Stomach smooth muscle (tissue), 2 donors: ENCODE measurements at regions not wholly inside any gene's neighbourhood (a gene's known extent, or its start where the extent isn't known, plus 50 kb on each side); places are given as distances from the start of the nearest gene placed in this dataset.
"Not testable (repeated sequence)": the region's sequence is repeated elsewhere in the genome, so short reads cannot be mapped to it uniquely, and the experiment has no call there.

Source experiments
- H3K27ac ChIP-seq: one replicate; pipeline ENCODE4 v1.7.0; 2013; ENCODE audit warnings: mild to moderate bottlenecking, low read length, inconsistent platforms
- H3K27me3 ChIP-seq, 2 donors: one replicate each; pipeline ENCODE4 v1.7.0; 2013; ENCODE audit warnings: low read length in 2 of 2; ENCODE audit not compliant: insufficient read depth in 2 of 2, control insufficient read depth in 1 of 2
- H3K36me3 ChIP-seq, 2 donors: one replicate each; pipeline ENCODE4 v1.7.0; 2013; ENCODE audit warnings: low read length in 2 of 2; ENCODE audit not compliant: control insufficient read depth in 2 of 2, insufficient read depth in 2 of 2
- H3K4me1 ChIP-seq: one replicate; pipeline ENCODE4 v1.7.0; 2013; ENCODE audit warnings: low read length; ENCODE audit not compliant: control insufficient read depth, insufficient read depth
- H3K4me3 ChIP-seq, 2 donors: one replicate each; pipeline ENCODE4 v1.7.0; 2013; ENCODE audit warnings: low read length in 2 of 2
- H3K9ac ChIP-seq, 2 donors: one replicate each; pipeline ENCODE4 v1.7.0; 2013; ENCODE audit warnings: low read length in 2 of 2, mild to moderate bottlenecking in 1 of 2
- H3K9me3 ChIP-seq, 2 donors: one replicate each; pipeline ENCODE4 v1.7.0; 2013; ENCODE audit warnings: low read length in 2 of 2; ENCODE audit not compliant: control insufficient read depth in 2 of 2
- donor health status: healthy.
- donor health status: Pancreatic carcinoma.

DNA sequence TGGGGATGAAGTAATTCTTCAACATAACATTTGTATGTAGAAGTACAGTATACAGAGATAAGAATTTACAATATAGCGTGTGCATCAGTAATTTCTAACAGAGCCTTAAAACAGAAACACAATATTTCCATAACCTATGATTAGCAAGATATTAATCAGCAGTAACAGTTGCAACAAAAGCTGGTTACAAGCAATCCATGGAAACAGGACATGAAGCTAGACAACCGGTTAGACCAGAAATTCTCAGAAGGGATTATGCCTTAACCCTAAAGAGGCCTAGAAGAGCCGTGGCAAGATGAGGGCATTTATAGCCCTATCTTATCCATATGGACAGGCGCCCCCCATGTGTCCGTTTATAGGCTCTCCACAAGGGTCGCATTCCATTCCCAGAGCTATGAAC is 392.5 kb downstream of the PRELID2 start:
- H3K27ac ChIP-seq, H3K9ac ChIP-seq, H3K27me3 ChIP-seq, H3K4me3 ChIP-seq, H3K36me3 ChIP-seq, H3K4me1 ChIP-seq, H3K9me3 ChIP-seq: not testable (repeated sequence)

DNA sequence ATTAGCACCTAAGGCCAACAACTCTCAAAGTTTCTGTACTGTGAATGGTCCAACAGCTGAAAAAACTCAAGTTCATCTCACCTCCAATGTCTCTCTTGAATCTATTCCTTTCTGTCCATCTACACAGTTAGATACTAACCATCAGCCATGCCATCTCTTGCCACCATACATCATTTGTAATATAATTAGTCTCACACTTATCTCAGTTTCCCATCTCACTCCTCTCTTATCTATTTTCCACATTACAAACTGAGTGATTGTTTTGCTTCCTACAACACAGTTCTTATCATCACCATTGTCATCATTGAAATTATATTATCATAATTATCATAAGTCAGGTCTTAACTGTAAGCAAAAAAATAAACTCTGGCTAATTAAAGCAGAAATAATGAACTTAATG is 393.9 kb downstream of the PRELID2 start:
- H3K27me3 ChIP-seq = no peaks in the 10 kb centered on the region
- H3K4me1 ChIP-seq = no peaks in the 10 kb centered on the region
- peaks cover 0 to 4% of the 10 kb centered on the region in 2 donors for H3K9me3 ChIP-seq
- no peak overlapping the region for H3K4me3 ChIP-seq
- no peak overlapping the region for H3K9ac ChIP-seq
- no peak overlapping the region for H3K27ac ChIP-seq
- no peaks in the 10 kb centered on the region for H3K36me3 ChIP-seq

DNA sequence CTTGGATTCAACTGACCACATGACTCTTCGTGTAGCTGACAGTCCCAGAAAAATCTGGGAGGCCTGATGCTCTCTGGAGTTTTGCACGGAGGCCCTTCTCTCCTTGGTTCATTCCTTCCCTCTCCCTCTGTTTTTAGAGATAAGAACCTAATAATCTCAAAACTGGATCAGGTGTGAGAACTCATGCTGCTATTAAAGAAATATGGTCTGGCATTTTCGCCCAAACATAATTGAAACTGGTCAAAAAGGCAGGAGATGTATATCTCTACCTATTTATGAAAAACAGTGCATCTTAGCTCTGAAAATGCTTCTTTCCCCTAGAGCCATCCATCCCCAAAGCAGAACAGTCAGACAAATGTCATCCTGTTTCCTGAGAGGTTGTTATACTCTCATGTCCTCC is 397.5 kb downstream of the PRELID2 start:
- Histone ChIP-seq H3K4me1 (no peaks in the 10 kb centered on the region), H3K4me3 (no peak overlapping the region), H3K9ac (no peak overlapping the region), H3K27ac (no peak overlapping the region), H3K9me3 (peaks cover 0 to 4% of the 10 kb centered on the region in 2 donors), H3K36me3 (no peaks in the 10 kb centered on the region), H3K27me3 (no peaks in the 10 kb centered on the region)

DNA sequence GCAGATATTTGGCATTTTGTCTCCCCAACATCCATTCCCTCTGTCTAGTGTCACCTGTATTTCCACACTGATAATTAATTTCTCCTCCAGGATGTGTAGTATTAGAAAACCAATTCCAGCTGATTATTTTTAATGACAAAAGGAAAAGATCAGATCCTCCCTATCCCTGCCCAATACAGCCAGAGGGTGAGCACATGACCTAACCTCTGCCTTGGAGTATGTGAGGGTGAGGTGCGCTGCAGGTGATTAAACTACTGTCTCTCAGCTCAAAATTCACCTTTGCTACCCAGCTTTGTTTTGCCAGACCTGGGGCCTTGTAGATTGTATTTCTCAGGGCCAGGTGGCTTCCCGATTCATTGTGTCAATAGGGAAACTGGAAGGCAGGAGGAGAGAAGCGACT is 402.1 kb downstream of the PRELID2 start:
- no peaks in the 10 kb centered on the region for H3K27me3 ChIP-seq
- no peaks in the 10 kb centered on the region for H3K4me1 ChIP-seq
- H3K9ac ChIP-seq = no peak overlapping the region
- no peak overlapping the region for H3K4me3 ChIP-seq
- H3K27ac ChIP-seq = no peak overlapping the region
- peaks cover 3% of the 10 kb centered on the region in 2 donors for H3K9me3 ChIP-seq
- no peaks in the 10 kb centered on the region for H3K36me3 ChIP-seq

DNA sequence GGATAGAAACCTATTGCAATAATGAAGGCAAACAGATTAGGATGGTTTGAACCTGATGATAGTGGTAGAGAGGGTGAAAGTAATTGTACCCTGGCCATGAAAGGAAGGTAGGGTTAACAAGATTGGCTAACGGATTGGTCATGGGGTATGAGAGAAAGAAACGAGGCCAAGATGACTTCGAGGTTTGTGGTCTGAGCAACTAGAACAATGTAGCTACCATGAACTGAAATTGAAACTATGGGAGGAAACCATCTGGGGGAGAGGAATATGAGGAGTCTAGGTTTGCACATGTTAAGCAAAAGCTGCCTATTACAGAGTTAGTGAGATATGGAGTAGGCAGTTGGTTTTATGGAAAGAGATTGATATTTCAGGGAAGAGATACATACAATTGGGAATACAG is 406.0 kb downstream of the PRELID2 start:
- Histone ChIP-seq H3K4me3 (no peak overlapping the region), H3K9ac (no peak overlapping the region), H3K36me3 (no peaks in the 10 kb centered on the region), H3K27ac (no peak overlapping the region), H3K27me3 (no peaks in the 10 kb centered on the region), H3K9me3 (peaks cover 3% of the 10 kb centered on the region in 2 donors), H3K4me1 (no peaks in the 10 kb centered on the region)

DNA sequence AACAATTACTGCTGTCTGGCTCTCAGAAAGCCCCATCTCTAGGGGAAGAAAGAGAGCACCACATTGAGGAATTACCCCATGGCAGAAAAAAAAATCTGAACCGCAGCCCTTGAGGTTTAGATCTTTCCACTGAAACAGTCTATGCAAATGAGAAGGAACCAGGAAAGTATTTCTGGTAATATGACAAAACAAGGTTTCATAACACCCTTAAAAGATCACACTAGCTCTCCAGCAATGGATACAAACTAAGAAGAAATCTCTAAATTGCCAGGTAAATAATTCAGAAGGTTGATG is 427.1 kb downstream of the PRELID2 start:
- H3K27me3 ChIP-seq = no peaks in the 10 kb centered on the region
- H3K36me3 ChIP-seq = no peaks in the 10 kb centered on the region
- peaks cover 5 to 21% of the 10 kb centered on the region in 2 donors for H3K9me3 ChIP-seq
- H3K4me1 ChIP-seq = no peaks in the 10 kb centered on the region
- no peak overlapping the region for H3K4me3 ChIP-seq
- no peak overlapping the region for H3K27ac ChIP-seq
- H3K9ac ChIP-seq = no peak overlapping the region

DNA sequence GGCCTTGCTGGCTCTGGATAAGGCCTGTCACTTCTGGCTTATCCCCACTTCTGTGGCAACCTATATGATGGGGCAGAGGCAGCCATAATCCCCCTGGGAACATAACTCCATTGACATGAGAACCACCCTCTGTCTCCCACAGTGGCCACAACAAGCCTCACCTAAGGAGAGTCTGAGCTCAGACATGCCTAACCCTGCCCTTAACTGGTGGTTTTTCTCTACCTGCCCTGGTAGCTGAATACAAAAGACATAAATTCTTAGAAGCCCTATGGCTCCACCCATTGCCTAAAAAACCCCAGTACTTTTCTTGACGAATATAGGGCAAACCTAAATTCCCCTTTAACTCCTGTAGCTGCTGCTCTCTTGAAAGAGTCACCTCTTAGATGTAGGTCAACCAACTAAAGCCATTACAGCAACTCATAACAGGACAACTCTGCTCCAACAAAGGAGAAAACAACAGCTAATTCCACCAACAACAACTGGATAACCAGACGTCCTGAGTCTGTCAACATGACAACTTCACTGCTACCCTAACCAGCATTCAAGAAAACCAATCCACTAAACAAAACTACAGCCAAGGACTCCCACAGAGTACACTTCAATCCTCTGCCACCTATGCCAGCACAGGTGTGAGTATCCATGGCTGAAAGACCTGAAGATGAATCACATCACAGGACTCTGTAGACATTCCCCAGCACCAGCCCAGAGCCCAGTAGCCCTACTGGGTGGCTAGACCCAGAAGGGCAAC is 427.7 kb downstream of the PRELID2 start:
- H3K4me1 ChIP-seq = no peaks in the 10 kb centered on the region
- H3K27ac ChIP-seq = no peak overlapping the region
- no peaks in the 10 kb centered on the region for H3K36me3 ChIP-seq
- no peak overlapping the region for H3K9ac ChIP-seq
- no peak overlapping the region for H3K4me3 ChIP-seq
- no peaks in the 10 kb centered on the region for H3K27me3 ChIP-seq
- peaks cover 5 to 17% of the 10 kb centered on the region in 2 donors for H3K9me3 ChIP-seq

DNA sequence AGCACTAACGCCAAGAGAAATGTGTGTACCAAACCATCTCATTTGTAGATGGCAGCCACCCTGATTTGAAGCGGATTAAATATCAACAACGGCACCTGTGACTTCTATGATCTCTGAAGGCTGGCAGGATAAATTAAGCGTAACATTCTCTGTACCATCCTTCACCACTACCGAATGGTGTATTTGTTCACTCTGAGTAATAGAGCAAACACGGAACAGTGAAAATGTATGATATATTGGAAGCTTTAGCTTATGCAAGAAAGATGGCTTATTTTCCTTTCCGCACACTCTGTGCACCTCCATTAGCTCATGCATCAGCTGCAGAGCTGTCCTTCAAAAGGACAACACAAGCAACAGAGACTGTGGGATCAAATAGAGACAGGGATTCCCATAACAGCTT is 431.1 kb downstream of the PRELID2 start:
- H3K4me1 ChIP-seq = no peaks in the 10 kb centered on the region
- H3K36me3 ChIP-seq = no peaks in the 10 kb centered on the region
- no peak overlapping the region for H3K9ac ChIP-seq
- no peak overlapping the region for H3K27ac ChIP-seq
- peaks cover 8% of the 10 kb centered on the region in 2 donors for H3K9me3 ChIP-seq
- no peaks in the 10 kb centered on the region for H3K27me3 ChIP-seq
- no peak overlapping the region for H3K4me3 ChIP-seq

DNA sequence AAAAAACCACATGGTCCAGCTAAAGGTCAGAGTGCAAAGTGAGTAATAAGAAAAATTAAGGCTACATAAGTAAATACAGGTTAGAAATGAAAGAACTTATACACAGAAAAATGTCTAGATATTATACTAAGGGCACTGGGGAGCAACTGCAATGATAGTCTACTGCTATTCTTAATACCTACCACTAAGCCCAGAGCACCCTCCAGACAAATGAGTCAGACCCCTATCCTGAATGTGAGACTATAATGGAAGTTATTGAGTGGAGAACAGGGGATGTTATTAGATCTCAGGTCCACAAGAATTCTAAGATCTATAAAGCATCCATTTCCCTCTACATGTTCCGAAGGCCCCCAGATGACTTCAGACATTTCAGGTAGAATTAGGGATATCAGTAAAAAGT is 438.3 kb downstream of the PRELID2 start:
- H3K27ac ChIP-seq = no peak overlapping the region

DNA sequence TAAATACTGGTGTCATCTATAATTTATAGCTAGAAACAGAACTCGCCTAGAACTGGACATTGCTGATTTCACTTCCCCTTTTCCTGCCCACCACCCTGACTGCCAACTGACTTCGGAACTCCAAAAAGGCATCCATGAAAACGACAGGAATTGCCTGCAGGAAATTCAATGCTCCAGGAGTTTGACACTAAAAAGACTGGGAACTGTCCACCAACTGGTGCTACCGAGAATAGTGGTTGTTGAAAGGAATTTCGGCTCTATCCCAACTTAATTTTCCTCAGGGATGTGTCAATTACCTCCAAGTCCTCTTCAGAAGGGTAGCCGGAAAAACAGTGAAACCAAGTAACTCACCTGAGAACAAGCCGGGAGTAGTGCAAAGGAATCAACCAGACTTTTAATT is 440.0 kb downstream of the PRELID2 start:
- not testable (repeated sequence) for H3K4me3 ChIP-seq, H3K27ac ChIP-seq, H3K36me3 ChIP-seq, H3K9ac ChIP-seq, H3K4me1 ChIP-seq, H3K9me3 ChIP-seq, H3K27me3 ChIP-seq

More for the DNA sequence above, 438.3 kb downstream of the PRELID2 start:
- H3K4me3 ChIP-seq = no peak overlapping the region
- H3K9me3 ChIP-seq = peaks cover 0 to 3% of the 10 kb centered on the region in 2 donors
- H3K36me3 ChIP-seq = no peaks in the 10 kb centered on the region
- no peaks in the 10 kb centered on the region for H3K4me1 ChIP-seq
- no peaks in the 10 kb centered on the region for H3K27me3 ChIP-seq
- no peak overlapping the region for H3K9ac ChIP-seq

DNA sequence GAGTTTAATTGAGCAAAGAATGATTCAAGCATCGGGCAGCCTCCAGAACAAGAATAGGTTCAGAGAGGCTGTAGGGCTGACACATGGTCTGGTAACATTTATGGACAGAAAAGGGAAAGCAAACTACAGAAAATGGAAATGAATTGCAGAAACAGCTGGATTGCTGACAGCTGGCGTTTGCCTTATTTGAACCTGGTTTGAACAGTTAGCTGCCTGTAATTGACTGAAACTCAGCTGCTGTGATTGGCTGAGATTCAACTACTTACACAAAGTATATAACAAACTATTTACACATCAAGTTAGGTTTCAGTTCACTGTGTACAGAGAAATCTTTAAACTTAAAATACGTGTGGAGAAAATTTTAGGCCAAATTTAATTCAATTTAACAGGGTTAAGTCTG is 441.7 kb downstream of the PRELID2 start:
- no peaks in the 10 kb centered on the region for H3K9me3 ChIP-seq

More for the DNA sequence above, 441.7 kb downstream of the PRELID2 start:
- Histone ChIP-seq H3K27me3 (no peaks in the 10 kb centered on the region), H3K9ac (no peak overlapping the region), H3K27ac (no peak overlapping the region), H3K4me3 (no peak overlapping the region), H3K36me3 (no peaks in the 10 kb centered on the region), H3K4me1 (no peaks in the 10 kb centered on the region)
